ENCODE measurements at regions not wholly inside any gene's neighbourhood (a gene's known extent, or its start where the extent isn't known, plus 50 kb on each side); places are given as distances from the start of the nearest gene placed in this dataset.
"Not testable (repeated sequence)": the region's sequence is repeated elsewhere in the genome, so short reads cannot be mapped to it uniquely, and the experiment has no call there.

- TF ChIP-seq CTCF (conservative IDR thresholded peaks at IDR 0.05; ENCODE audit: low read depth, low read length); EZH2 (IDR thresholded peaks at IDR 0.05; ENCODE audit: low read length, unreplicated experiment); EZH2phosphoT487 (IDR thresholded peaks at IDR 0.05; ENCODE audit: borderline replicate concordance, low read length): not testable (repeated sequence)
These were observed 506.3 kb downstream of the SOX11 start for GRCh38 chr2:6198370-6198919.
